NCI-H187 (cell line): ENCODE measurements at regions not wholly inside any gene's neighbourhood (a gene's known extent, or its start where the extent isn't known, plus 50 kb on each side); places are given as distances from the start of the nearest gene placed in this dataset.

ENCODE experiments used
- DNase-seq, 2 experiments: peaks; one replicate each; lab custom pipeline; 2025; lab: John Stamatoyannopoulos, UW

DNA sequence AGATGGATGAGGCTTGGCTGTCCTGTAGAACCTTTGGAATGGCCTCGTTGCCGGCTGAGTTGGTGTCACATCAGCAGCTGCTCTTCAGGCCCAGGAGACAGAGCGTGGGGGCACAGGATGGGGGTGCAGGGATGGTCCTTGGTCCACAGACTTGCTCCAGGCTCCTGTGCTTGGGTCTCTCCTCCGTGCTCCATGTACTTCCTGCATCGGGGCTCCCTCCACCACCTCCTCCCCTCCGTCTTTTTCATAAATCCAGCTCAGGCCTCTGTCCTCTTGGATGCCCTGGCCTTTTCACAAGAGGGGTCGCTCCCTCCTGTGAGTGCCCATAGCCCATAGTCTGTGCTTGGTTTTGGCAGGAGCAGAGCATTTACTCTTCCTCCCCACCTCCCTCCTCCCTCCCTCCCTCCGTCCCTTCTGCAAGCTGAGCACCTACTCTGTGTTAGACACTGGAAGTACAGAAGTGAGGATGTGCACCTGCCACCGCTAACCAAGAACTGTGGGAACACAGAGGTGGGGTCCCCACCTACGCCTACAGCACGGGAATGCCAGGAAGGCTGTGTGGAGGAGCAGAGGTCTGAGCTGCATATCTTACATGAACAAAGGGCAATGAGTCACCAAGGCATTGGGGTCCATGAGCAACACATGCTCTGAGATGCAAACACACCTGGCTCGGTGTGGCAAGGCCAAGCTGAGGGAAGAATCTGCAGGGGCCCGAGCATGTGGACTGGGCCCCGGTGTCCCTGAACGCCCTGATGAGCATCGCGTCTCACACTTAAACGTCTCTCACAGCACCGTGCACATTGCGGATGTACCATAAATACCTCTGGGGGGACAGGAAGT is 458.7 kb upstream of the HS6ST1 start:
- DNase-seq, result no peak

DNA sequence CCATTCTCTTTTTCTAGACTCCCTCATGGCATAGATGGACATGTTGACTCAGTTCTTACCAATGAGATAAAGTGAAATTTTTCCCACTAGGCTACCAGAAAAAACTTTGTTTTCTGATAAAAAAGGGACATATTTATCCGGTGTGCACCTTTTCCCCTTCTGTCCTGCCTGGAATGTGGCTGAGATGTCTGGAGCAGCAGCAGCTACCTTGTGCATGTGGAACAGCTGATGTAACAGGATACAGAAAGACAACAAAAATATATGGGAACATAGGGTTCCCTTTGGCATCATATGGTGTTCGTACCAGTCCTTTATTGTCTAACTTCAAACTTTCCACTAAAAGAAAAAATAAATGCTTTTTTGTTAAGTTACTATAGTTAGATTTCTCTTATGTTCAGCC is 460.2 kb upstream of the HS6ST1 start:
- no peak for DNase-seq

GRCh38 chr2:128779301-128780095 is 460.8 kb upstream of the HS6ST1 start:
- DNase-seq, result no peak

DNA sequence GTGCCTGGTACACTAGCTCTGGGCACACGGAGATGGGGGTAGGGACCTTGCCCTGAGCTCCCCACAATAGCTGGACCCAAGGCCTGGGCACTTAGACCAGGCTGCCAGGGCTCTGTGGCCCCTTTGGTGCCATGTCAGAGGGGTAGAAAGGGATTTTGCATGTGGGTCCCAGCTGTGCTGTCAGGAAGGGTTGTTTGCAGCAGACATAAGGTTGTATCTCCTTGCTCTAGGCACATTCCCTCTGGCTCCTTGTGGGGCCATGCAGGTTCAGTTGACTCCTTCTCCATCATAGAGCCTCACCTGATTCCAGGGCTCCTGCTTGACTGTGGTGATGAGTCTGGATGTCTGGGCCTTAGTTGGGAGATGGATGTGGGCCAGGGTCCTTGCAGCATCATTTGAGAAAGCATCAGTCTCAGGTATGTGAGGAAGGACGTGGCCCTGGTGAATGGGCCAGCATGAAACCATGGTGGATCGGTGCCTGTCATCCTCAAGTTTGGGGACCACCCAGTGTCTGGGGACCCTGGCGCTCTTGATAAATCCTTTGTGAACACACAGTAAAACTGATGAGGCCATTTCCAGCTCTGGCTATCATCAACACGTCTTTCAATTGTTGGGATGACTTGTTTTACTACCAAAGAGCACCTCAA is 461.9 kb upstream of the HS6ST1 start:
- DNase-seq, result no peak

DNA sequence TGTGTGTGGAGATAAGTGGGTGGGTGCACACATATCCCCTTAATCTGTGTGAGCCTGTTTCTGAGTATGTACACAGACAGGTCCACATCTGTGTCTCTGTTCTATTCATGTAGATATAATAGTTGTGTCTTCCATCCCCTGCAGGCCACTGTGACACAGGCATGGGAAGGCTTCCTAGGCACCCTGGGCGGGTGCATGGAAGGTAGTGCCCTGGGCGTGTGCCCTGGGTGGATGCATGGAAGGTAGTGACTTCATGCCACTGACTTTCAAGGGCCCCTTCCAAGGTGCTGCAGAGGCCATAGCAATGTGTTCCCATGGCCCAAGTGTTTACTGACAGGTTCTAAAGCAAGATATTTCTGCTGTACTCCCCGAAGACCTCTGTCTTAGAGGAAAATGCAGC is 462.5 kb upstream of the HS6ST1 start:
- no peak for DNase-seq

DNA sequence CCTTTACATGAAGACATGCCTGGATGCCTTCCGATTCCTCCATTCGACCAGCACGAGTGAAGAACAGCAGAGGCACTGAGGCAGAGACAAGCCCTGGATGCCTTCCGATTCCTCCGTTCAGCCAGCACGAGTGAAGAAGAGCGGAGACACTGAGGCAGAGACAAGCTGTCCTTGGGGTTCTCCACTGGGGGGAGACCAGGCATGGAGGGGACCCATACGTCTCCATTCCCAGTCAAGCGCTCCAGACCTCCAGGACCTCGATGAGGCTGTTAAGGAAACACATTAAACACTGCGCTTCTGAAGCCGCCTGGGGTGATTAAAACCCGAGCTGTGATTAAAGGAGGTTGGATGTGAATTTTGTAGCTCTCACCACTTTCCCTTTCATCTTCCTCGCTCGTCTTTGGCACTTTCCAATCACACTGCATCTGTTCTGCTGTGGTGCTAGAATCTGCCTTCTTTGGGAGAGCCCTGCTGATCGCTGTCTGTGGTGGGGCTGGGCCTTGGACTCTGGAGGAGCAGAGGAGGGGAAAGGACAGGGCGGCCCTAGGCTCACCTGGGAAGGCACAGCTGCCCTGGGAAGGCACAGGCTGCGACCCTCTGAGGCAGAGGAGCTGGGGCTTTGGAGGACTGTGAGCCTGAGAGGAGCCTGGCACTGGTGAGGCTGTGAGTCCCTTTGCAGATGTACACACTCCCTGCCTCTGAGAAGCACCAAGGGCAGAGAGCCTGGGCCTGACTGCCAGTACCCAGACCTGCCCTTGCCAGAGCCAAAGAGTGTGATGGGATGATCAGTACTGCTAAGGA is 463.1 kb upstream of the HS6ST1 start:
- DNase-seq, result no peak

GRCh38 chr2:128782411-128783192 is 463.9 kb upstream of the HS6ST1 start:
- no peak for DNase-seq

DNA sequence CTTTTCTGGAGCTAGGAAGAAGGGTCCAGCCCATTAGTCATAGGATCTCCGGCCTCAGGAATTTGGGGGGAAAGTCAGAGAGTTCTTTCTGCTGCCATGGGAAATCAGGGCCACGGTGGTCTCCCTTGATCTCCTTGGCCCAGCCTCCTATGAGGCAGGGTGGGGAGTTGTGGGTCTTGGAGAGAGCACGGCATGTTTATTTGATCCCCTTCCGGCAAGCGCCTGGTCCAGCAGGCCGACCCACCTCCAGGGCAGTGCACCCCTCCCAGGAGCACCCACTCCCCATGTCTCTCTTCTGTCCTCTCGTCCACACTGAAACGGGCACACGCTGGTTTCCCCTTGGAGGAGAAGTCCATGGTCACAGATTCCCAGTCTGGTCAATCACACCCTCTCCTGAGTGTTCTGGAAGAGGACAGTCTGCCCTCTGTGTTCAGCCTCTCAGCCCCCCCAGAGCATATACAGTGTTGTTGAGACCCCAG is 464.6 kb upstream of the HS6ST1 start:
- DNase-seq, result no peak

DNA sequence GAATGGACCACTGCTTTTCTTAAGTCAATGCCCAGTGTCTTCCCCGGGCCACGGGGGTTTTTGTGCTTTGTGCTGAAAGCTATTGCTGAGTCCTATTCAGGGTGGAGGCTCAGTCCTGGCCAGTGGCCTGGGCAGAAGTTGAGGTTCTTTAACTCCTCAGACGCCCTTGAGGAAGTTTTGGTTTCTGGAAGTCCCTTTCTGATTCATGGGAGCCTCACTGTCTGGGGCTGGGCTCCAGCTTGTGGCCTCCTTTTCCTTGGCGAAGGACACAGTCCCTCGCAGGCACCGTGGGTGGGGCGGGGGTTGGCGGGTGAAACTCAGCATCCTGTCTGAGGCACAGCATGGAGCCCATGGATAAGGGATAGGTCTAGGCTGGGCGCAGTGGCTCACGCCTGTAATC is 465.2 kb upstream of the HS6ST1 start:
- no peak for DNase-seq

DNA sequence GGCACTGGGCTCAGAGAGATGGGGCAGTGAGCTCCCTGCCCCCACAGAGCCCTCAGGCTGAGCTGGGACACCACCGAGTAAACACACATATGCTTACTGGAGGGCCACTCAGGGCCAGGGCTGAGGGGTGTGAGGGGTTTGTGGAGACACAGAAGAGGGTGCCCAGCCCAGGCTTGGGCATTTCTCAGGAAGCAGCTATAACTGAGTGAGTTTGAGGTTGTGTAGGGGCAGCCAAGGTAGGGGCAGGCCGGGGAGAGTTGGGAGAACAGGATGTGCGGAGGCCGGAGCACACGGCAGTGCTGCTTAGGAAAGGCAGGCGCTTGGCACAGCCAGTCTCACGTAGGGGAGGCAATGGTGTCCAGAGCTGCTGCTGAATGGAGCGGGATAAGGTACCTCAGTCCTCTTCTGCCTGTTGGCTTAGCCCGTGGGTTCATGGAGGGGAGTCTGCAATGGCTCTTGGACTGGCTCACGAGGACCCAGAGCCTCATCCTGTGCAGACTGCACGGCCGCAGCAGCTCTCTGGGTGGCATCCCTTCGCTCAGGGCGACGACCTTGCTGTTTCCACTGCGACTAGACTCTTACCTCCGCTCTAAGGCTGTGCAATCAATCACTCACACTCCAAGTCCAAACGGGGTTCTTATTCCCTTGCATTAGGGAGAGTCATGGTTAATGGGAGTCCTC is 466.1 kb upstream of the HS6ST1 start:
- DNase-seq, result no peak

- DNase-seq, result no peak
Observed at GRCh38 chr2:128786316-128786715, 467.6 kb upstream of the HS6ST1 start.

DNA sequence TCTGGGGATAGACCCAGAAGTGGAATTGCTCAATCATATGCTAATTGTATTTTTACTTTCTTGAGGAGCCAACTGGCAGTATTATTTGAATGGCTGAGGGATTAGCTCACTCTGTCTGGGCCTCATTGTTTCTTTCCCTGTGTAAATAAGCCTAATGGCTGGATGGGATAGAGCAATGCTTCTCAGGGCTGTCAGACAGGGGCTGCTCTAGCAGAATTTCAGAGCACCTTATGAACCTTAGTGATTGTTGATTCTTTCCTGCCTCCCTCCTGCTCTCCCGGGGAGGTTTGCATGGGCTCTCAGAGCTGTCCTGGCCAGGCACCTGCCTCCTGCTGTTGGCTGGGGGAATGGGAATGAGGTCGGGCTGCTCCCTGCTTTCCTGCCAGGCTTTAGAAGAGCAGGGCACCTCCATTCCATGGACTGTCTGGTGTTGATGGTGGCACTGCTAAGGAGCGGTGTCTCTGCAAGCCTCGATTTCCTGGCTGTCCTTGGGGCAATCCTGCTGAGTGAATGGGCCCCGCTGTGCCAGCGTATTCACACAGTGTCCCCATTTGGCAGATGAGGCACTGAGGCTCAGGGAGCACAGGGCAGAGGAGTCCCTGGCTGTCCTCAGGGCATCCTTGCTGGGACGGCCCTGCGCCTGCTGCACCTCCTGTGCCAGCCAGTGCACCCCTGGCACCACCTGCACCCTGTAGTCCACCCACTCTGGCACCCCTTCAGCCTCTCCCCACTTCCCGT is 468.2 kb upstream of the HS6ST1 start:
- DNase-seq, result no peak

- no peak for DNase-seq
Observed at GRCh38 chr2:128787616-128788015, 468.9 kb upstream of the HS6ST1 start.

DNA sequence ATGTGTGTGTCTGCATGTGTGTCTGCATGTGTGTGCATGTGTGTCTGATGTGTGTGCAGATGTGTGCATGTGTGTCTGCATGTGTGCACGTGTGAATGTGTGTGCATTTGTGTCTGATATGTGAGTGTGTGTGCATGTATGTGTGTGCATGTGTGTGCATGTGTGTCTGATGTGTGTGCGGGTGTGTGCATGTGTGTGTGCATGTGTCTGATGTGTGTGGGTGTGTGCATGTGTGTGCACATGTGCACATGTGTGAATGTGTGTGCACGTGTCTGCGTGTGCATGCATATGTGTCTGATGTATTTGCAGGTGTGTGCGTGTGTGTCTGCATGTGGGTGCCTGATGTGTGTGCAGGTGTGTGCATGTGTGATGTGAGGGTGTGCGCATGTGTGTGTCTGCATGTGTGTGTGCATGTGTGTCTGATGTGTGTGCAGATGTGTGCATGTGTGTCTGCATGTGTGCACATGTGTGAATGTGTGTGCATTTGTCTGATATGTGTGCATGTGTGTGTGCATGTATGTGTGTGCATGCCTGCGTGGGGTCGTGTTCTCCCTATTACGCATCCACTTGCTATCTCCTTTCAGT is 470.1 kb upstream of the HS6ST1 start:
- no peak for DNase-seq

DNA sequence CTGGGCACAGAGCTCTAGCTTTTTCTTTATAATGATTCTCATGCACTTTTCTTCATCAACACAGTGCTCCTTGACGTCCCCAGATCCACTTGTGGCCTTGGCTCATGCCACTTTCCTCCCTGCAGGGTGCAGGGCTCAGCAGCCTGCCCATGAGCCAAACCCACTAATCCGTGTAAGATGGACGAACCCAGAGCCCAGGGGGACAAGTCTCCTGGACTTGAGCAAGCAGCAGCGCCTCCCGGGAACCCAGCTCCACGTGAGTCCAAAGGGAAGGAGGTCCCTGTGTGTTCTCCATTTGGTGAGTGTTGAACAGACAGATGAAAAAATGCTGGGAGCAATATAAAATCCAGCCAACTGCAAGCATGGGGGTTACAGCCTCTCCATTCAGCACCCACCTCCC is 470.6 kb upstream of the HS6ST1 start:
- DNase-seq, result no peak

GRCh38 chr2:128789776-128790455 is 471.2 kb upstream of the HS6ST1 start:
- no peak for DNase-seq

GRCh38 chr2:128790541-128791001 is 471.9 kb upstream of the HS6ST1 start:
- DNase-seq, result no peak

- DNase-seq, result no peak
Observed at GRCh38 chr2:128791120-128791984, 472.7 kb upstream of the HS6ST1 start.
